GM18499 (cell line): ENCODE measurements at regions not wholly inside any gene's neighbourhood (a gene's known extent, or its start where the extent isn't known, plus 50 kb on each side); places are given as distances from the start of the nearest gene placed in this dataset.
"Not testable (repeated sequence)": the region's sequence is repeated elsewhere in the genome, so short reads cannot be mapped to it uniquely, and the experiment has no call there.

Experiments used
- ATAC-seq: cut with Tn5 transposase; IDR thresholded peaks from one replicate; pipeline ENCODE4 v1.9.1; 2021; ENCODE audit warnings: moderate number of reproducible peaks; ENCODE audit not compliant: insufficient read depth, unreplicated experiment

GRCh38 chr9:31733166-31733565, 651.3 kb upstream of the ACO1 start:
- ATAC-seq = no peak

GRCh38 chr9:31736581-31737179, 647.8 kb upstream of the ACO1 start:
- no peak for ATAC-seq

- no peak for ATAC-seq
Observed at GRCh38 chr9:31740705-31741104, 643.7 kb upstream of the ACO1 start.

- ATAC-seq = no peak
Observed at GRCh38 chr9:31744589-31744988, 639.9 kb upstream of the ACO1 start.

- ATAC-seq = no peak
Observed at GRCh38 chr9:31745468-31745867, 639.0 kb upstream of the ACO1 start.

GRCh38 chr9:31745886-31746285, 638.6 kb upstream of the ACO1 start:
- ATAC-seq = no peak

- no peak for ATAC-seq
Observed at GRCh38 chr9:31753756-31754155, 630.7 kb upstream of the ACO1 start.

GRCh38 chr9:31759703-31760102, 624.7 kb upstream of the ACO1 start:
- no peak for ATAC-seq

GRCh38 chr9:31774021-31774420, 610.4 kb upstream of the ACO1 start:
- ATAC-seq = not testable (repeated sequence)

- no peak for ATAC-seq
Observed at GRCh38 chr9:31774571-31774970, 609.9 kb upstream of the ACO1 start.

- ATAC-seq = no peak
Observed at GRCh38 chr9:31776471-31776870, 608.0 kb upstream of the ACO1 start.

GRCh38 chr9:31783491-31783890, 601.0 kb upstream of the ACO1 start:
- ATAC-seq = no peak

GRCh38 chr9:31790720-31791119, 593.7 kb upstream of the ACO1 start:
- ATAC-seq = no peak

GRCh38 chr9:31799953-31800609, 584.4 kb upstream of the ACO1 start:
- no peak for ATAC-seq

- no peak for ATAC-seq
Observed at GRCh38 chr9:31807574-31808256, 576.7 kb upstream of the ACO1 start.

- ATAC-seq = no peak
Observed at GRCh38 chr9:31808766-31809165, 575.7 kb upstream of the ACO1 start.

GRCh38 chr9:31820426-31820825, 564.0 kb upstream of the ACO1 start:
- no peak for ATAC-seq

- ATAC-seq = no peak
Observed at GRCh38 chr9:31821583-31821982, 562.9 kb upstream of the ACO1 start.

- ATAC-seq = no peak
Observed at GRCh38 chr9:31823365-31823764, 561.1 kb upstream of the ACO1 start.

- ATAC-seq = no peak
Observed at GRCh38 chr9:31824860-31825259, 559.6 kb upstream of the ACO1 start.

GRCh38 chr9:31837211-31837610, 547.2 kb upstream of the ACO1 start:
- ATAC-seq = no peak

- ATAC-seq = no peak
Observed at GRCh38 chr9:31839273-31839672, 545.2 kb upstream of the ACO1 start.
